HS-27A (cell line): ENCODE measurements at regions not wholly inside any gene's neighbourhood (a gene's known extent, or its start where the extent isn't known, plus 50 kb on each side); places are given as distances from the start of the nearest gene placed in this dataset.
"Not testable (repeated sequence)": the region's sequence is repeated elsewhere in the genome, so short reads cannot be mapped to it uniquely, and the experiment has no call there.

ENCODE experiments used
- DNase-seq: peaks from one replicate; pipeline ENCODE4 v3.0.0-alpha.2; 2012; ENCODE audit warnings: low read depth, missing footprints

GRCh38 chr15:57767481-57767880, 61.0 kb downstream of the POLR2M start:
- DNase-seq = no peak

GRCh38 chr15:57769266-57769665, 62.8 kb downstream of the POLR2M start:
- no peak for DNase-seq

DNA sequence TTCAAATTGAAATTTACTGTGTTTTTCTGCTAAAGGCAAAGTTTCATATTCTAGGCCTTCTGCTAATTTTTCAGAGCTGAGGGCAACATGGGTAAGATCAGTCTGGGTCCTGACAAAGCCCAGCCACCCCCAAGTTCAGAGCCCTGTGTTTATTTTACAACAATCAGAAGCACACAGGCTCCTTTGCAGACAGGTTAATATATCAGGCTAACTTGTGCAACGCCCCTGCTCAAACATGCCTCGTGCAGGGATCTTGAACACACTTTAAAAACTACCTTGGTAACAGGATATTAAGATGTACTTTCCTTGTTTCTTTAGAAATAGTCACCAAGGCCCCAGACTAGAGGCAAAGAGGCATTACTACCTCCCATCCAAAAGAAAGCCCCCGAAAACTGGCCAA, 64.0 kb downstream of the POLR2M start:
- no peak for DNase-seq

GRCh38 chr15:57772223-57772957, 65.9 kb downstream of the POLR2M start:
- DNase-seq = no peak

DNA sequence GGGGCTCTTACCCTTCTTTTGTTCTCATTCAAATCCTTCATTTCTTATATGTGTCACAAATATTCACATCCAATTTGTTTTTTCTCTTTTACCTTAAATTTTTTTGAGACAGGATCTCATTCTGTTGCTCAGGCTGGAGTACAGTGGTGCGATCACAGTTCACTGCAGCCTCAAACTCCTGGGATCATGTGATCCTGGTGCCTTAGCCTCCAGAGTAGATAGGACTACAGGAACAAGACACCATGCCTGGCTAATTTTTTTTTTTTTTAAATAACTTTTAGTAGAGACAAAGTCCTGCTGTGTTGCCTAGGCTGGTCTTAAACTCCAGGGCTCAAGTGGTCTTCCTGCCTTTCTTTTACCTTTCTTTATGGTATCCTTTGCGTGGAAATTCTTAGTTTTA, 66.5 kb downstream of the POLR2M start:
- DNase-seq = no peak

DNA sequence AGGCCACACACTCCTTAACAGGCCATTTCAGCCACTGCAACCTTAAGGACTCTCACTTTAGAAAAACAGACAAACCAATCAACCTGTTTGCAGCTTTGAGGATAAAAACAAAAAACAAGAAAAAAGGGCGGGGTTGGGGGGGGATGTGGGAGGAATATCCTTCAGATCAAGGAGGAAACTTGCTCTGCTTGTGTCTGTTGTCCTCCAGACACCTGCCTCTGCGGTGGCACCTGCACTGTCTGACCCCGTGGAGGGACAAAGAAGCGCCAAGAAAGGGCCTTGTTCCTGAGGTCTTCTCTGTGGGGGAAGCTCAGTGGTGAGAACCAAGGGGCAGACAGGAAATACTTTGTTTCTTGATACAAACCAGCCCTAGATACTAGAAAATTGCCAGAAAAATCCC, 70.5 kb downstream of the POLR2M start:
- no peak for DNase-seq

GRCh38 chr15:57780471-57780870, 74.0 kb downstream of the POLR2M start:
- no peak for DNase-seq

DNA sequence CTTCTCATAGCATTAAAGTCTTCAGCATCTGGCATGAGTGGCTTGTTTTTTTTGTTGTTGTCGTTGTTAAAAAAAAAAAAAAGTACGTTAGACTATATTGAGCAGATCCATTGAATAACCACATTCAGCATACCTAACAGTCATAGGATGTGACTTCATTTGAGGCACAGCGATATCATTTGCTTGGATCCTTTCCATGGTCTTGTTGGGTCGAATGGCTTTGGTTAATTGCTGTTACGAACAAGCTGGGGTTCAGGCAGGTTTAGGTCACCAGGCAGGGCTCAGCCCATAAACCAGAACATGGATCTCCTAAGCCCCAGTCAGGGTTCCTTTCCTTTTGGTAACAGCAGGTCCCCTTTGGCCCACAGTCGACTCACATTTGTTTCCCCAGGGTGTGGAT, 76.2 kb downstream of the POLR2M start:
- DNase-seq = no peak

- no peak for DNase-seq
These were observed 77.6 kb downstream of the POLR2M start for GRCh38 chr15:57784081-57784511.

DNA sequence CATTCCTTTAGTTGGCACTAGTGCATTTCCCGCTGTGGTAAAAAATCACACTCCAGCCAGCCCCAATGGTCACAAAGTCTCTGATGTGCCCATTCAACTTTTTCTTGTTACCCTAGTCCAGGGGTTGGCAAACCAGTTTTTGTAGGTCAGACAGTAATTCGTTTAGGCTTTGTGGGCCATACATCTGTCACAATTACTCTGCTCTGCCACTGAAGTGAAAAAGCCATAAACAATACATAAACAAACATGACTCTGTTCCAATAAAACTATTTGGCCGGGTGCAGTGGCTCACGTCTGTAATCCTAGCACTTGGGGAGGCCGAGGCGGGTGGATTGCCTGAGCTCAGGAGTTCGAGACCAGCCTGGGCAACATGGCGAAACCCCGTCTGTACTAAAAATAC, 78.5 kb downstream of the POLR2M start:
- DNase-seq = no peak

DNA sequence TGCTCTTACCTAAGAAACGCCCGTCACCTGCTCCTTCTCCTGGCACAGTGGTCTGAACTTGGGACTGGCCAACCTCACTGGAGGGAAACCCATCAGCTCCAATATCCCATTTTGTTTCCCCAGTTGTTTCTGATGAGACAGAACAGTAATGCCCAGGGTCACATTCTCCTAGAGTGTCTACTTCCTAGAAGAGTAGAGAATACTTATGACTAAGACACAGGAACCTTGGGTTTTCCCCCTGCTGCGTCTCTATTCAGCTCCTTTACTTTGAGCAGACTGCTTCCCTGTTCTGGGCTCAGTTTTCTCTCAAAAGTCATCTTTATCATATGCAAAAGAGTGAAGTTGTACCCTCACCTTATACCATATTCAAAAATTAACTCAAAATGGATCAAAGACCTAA, 79.4 kb downstream of the POLR2M start:
- no peak for DNase-seq

DNA sequence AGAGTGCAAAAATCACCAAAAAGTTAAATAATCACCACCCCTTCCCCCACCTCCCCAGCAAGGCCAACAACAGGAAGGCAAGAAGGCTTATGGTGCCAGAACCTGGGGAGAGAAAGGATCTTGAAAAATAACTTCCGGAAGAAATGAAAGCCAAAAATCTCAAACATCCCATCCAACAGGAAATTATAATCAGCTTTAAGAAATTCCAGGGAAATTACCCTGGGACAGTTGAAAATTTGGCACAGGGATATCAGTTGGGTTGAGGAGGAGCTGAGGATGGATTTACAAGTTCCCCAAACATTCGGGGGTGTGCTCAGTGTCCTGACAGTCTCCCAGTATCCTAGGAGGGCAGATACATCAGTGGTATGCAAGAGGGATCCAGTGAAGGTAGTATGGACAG, 82.7 kb downstream of the POLR2M start:
- no peak for DNase-seq

- no peak for DNase-seq
These were observed 86.4 kb downstream of the POLR2M start for GRCh38 chr15:57792724-57793449.

DNA sequence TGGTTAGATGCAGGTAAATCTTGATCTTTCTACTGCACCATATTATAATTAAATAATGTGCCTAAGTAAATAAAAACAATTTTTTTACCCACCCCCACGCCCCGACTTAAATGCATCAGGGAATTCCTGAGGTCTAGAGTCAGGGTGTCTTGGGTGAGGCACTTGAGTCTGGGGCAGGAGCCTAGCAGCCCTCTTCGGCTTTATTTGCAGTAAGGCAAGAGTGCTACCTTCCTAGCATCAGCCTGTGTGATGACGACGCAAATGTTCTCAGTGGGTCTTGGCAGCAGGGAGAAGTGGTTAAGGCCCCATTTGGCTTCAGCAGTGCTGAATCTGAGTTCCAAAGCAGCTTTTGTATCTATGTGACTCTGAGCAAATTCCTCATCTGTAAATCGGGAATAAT, 88.7 kb downstream of the POLR2M start:
- DNase-seq = no peak

DNA sequence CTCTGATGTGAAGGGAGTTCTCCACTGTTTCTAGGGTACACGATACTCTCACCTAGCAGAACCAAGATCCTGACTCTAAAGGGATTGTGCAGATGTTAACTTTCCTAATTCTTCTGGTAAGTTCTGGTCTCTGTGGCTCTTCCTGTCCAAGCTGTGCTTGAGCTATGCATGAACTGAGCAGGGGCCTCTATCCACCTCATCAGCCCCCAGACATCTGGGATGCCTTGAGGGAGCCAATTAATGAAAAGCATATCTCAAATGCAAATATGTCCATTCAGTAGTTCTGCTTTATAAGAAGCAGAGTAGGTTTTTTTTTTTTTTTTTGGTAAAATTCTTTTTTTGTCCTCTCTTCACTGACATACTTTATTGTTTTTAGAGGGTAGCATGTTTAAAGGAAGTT, 89.6 kb downstream of the POLR2M start:
- DNase-seq = no peak

- no peak for DNase-seq
These were observed 90.6 kb downstream of the POLR2M start for GRCh38 chr15:57797110-57797509.

DNA sequence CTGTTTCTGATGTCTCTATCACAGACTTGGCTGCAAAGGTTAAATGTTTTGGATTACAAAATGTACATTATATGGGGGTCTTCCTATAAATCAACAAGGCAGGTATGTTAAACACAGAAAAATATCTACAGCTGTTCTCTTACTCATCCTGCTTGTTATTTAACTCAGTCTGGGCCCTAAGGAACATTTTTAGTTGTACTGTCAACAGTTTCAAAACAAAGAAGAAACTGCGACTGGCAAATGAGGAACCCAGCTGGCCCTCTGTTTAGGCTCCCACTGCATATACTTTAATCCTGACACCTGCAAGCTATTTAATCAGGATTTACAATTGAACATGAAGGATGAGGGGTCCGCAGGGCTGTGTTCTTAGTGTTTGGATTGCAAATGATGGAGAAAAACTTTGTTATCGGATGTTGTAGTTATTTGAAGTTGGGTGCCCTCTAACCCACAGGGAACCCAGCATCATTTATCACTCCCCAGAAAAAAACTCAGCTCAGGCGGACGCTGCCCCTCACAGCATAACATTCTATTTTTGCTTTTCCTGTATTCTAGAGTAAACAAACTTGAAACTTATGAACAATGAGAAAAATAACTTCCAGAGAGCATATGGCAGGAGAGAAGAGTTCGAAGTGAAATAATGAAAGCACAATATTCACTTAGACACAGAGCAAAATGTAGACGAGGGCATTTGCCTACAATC, 91.2 kb downstream of the POLR2M start:
- DNase-seq = no peak

- no peak for DNase-seq
These were observed 99.5 kb downstream of the POLR2M start for GRCh38 chr15:57806003-57806402.

DNA sequence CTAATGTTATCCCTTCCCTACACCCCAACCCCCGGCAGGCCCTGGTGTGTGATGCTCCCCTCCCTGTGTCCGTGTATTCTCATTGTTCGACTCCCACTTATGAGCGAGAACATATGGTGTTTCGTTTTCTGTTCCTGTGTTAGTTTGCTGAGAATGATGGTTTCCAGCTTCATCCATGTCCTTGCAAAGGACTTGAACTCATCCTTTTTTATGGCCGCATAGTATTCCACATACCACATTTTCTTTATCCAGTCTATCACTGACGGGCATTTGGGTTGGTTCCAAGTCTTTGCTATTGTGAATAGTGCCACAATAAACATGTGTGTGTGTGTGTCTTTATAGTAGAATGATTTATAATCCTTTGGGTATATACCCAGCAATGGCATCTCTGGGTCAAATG, 102.8 kb downstream of the POLR2M start:
- not testable (repeated sequence) for DNase-seq

- no peak for DNase-seq
These were observed 110.1 kb downstream of the POLR2M start for GRCh38 chr15:57816599-57816998.

DNA sequence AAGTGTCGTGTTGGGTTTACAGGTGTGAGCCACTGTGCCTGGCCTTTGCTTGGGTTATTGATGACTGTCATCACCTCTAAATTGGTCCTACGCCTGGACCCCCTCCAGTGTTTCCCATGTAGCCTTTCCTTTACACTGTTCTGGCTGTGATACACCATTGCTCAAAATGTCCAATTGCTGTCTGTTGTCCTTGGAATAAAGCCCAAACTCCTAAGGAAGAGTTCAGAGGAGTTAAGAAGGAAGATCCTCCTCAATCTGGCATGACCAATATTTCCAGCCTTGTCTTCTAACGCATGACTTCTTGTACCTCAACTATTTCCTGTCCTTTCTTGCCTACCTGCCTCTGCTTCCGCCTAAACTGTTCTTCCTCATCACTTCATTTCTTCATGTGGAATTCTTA, 113.1 kb downstream of the POLR2M start:
- no peak for DNase-seq

- peak; percentile 26 for DNase-seq
These were observed 113.6 kb downstream of the POLR2M start for GRCh38 chr15:57820119-57820518.

- no peak for DNase-seq
These were observed 115.3 kb downstream of the POLR2M start for GRCh38 chr15:57821826-57822225.
